K562 (cell line): ENCODE measurements at regions not wholly inside any gene's neighbourhood (a gene's known extent, or its start where the extent isn't known, plus 50 kb on each side); places are given as distances from the start of the nearest gene placed in this dataset.
A peak's percentile ranks its signal among the peaks of the same experiment; 100 is the strongest.

ENCODE experiments used
- ESRRB ChIP-seq: fragments of 250-450 bp; sonication (Bioruptor Pico); IDR thresholded peaks from 2 replicates; pipeline ENCODE4 v1.5.0; 2020; ENCODE audit warnings: mild to moderate bottlenecking, moderate library complexity, borderline replicate concordance
- HOXB6 ChIP-seq: fragments of 250-450 bp; sonication (Bioruptor Pico); IDR thresholded peaks from 2 replicates; pipeline ENCODE4 v1.5.1; 2022; ENCODE audit warnings: mild to moderate bottlenecking, borderline replicate concordance
- ZNF121 ChIP-seq: sonication (generic); formaldehyde crosslinking; conservative IDR thresholded peaks from 2 replicates; pipeline ENCODE4 v1.8.0; 2022; ENCODE audit warnings: missing genetic modification reagents
- ZNF232 ChIP-seq: sonication (generic); formaldehyde crosslinking; IDR thresholded peaks from 2 replicates; pipeline ENCODE4 v1.8.0; 2022; ENCODE audit warnings: mild to moderate bottlenecking, missing genetic modification reagents
- ZNF717 ChIP-seq: fragments of 250-450 bp; sonication (Bioruptor Pico); IDR thresholded peaks from 2 replicates; pipeline ENCODE4 v1.5.0; 2021
- ZSCAN29 ChIP-seq: fragments of 450-650 bp; IDR thresholded peaks from 2 replicates; pipeline ENCODE4 v1.6.1; 2017
- TF ChIP-seq, protein P1 (sequence below), 2 experiments: fragments of 450-650 bp; IDR thresholded peaks; 2 replicates each; pipeline ENCODE4 v1.6.1; 2016; ENCODE audit warnings: mild to moderate bottlenecking in 2 of 2, borderline replicate concordance in 1 of 2, low read depth in 1 of 2, moderate library complexity in 1 of 2
- TF ChIP-seq, protein P2 (sequence below): fragments of 450-650 bp; formaldehyde crosslinking; IDR thresholded peaks from 2 replicates; pipeline ENCODE4 v1.4.0; 2022; ENCODE audit warnings: mild to moderate bottlenecking, moderate library complexity
- TF ChIP-seq, protein P3 (sequence below): fragments of 250-450 bp; sonication (Bioruptor Pico); IDR thresholded peaks from 2 replicates; pipeline ENCODE4 v1.8.0; 2021; ENCODE audit warnings: mild to moderate bottlenecking, moderate library complexity
- TF ChIP-seq, protein P4 (sequence below): fragments of 450-650 bp; formaldehyde crosslinking; IDR thresholded peaks from 2 replicates; pipeline ENCODE4 v1.4.0; 2022; ENCODE audit warnings: missing genetic modification characterization

DNA sequence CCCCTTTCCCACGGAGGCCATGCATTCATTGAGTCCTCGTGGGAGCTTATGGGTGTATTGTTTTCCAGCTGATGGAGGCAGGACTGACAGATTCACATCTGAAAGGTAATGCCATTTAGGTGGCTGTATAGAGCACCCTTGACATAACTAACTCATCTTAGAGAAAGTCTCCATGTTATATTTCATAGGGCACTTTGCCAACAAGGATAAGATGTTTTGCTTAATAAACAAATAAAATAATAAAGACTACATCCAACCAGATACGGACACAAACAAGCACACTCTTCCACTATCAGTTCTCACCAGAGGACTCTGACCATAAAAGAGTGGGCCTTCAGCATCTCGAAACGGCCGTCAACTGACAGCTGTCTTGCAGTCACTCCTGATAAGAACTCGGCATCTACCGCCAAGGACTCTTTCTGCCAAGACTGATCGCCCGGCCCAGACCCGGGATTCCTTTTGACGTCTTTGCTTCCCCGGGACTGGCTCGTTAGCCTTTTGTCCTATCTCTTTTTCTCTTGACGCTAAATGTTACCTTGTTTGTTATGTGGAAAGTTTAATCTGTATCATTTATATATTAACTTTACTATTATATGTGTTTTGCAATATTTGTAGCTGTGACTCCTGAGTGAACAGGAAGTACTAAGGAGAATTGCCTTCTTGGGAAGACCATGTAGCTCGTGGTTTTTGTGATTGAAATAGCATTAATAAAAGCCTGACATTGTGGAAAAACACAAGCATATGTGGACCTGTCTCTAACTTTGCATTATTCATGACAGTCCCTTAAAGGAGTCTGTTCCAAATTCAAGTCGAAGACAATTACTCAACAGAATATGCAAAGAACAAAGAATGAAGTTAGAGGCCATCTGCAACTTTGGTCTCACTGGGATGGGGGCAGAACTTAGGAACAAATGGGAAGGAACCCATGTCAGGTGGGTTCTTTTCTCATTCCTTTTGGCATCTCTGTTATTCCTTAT, 195.1 kb downstream of the LPIN1 start (continued):
- TF ChIP-seq, protein P1, sequence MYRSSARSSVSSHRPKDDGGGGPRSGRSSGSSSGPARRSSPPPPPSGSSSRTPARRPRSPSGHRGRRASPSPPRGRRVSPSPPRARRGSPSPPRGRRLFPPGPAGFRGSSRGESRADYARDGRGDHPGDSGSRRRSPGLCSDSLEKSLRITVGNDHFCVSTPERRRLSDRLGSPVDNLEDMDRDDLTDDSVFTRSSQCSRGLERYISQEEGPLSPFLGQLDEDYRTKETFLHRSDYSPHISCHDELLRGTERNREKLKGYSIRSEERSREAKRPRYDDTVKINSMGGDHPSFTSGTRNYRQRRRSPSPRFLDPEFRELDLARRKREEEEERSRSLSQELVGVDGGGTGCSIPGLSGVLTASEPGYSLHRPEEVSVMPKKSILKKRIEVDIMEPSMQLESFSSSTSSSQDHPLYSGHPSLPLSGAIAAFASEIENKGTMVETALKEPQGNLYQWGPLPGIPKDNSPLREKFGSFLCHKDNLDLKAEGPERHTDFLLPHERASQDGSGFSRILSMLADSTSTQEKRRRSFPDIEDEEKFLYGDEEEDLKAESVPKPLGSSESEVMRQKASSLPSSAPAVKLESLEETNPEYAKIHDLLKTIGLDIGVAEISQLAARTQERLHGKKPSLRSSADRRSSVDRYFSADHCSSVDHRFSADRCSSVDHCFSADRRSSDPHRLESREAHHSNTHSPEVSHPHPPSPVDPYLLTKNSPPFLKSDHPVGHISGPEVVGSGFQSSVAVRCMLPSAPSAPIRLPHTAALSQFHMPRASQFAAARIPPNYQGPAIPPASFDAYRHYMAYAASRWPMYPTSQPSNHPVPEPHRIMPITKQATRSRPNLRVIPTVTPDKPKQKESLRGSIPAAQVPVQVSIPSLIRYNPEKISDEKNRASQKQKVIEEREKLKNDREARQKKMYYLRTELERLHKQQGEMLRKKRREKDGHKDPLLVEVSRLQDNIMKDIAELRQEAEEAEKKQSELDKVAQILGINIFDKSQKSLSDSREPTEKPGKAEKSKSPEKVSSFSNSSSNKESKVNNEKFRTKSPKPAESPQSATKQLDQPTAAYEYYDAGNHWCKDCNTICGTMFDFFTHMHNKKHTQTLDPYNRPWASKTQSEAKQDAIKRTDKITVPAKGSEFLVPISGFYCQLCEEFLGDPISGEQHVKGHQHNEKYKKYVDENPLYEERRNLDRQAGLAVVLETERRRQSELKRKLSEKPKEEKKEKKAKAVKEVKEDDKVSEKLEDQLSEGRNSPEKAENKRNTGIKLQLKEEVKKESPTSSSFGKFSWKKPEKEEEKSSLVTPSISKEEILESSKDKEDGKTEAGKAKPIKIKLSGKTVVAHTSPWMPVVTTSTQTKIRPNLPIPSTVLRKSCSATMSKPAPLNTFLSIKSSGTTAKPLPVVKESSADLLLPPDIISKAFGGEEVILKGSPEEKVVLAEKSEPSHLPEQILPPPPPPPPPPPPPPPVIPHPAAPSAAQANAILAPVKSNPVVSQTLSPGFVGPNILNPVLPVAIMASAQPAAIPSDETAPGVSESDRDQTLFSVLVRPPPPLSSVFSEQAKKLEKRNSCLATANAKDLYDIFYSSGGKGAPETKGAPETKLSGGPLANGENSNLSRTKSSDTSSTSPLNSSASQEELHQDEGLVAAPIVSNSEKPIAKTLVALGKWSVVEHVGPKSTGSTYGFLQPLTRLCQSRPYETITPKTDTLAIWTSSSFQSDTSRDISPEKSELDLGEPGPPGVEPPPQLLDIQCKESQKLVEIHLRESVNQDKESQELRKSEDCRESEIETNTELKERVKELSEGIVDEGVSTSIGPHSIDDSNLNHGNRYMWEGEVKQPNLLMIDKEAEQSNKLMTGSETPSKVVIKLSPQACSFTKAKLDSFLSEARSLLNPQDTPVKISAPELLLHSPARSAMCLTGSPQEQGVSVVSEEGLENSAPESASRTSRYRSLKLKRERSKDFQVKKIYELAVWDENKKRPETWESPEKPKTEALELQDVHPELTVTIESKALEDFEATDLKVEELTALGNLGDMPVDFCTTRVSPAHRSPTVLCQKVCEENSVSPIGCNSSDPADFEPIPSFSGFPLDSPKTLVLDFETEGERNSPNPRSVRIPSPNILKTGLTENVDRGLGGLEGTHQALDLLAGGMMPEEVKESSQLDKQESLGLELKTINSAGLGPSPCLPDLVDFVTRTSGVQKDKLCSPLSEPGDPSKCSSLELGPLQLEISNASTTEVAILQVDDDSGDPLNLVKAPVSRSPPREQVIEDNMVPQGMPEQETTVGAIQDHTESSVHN (IDR thresholded peaks at IDR 0.05; ENCODE audit: borderline replicate concordance in 1 of 2, low read depth in 1 of 2), result peak in 1 of 2 experiments; percentile 16; a peak in 1 of 4 replicates
- TF ChIP-seq ZNF232 (no peak), ZNF717 (CRISPR knock-in tag) (no peak), HOXB6 (CRISPR knock-in tag) (0 out of 2 replicates have a peak, but pooled peaks have one; percentile 10), ZSCAN29 (no peak), ZNF121 (CRISPR knock-in tag) (no peak), ESRRB (CRISPR knock-in tag) (no peak)
- TF ChIP-seq, protein P2, sequence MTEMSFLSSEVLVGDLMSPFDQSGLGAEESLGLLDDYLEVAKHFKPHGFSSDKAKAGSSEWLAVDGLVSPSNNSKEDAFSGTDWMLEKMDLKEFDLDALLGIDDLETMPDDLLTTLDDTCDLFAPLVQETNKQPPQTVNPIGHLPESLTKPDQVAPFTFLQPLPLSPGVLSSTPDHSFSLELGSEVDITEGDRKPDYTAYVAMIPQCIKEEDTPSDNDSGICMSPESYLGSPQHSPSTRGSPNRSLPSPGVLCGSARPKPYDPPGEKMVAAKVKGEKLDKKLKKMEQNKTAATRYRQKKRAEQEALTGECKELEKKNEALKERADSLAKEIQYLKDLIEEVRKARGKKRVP, result peak; percentile 44; the same call in 1 of the 2 replicates
- TF ChIP-seq, protein P3, sequence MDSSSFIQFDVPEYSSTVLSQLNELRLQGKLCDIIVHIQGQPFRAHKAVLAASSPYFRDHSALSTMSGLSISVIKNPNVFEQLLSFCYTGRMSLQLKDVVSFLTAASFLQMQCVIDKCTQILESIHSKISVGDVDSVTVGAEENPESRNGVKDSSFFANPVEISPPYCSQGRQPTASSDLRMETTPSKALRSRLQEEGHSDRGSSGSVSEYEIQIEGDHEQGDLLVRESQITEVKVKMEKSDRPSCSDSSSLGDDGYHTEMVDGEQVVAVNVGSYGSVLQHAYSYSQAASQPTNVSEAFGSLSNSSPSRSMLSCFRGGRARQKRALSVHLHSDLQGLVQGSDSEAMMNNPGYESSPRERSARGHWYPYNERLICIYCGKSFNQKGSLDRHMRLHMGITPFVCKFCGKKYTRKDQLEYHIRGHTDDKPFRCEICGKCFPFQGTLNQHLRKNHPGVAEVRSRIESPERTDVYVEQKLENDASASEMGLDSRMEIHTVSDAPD (CRISPR knock-in tag), result no peak
- TF ChIP-seq, protein P4, sequence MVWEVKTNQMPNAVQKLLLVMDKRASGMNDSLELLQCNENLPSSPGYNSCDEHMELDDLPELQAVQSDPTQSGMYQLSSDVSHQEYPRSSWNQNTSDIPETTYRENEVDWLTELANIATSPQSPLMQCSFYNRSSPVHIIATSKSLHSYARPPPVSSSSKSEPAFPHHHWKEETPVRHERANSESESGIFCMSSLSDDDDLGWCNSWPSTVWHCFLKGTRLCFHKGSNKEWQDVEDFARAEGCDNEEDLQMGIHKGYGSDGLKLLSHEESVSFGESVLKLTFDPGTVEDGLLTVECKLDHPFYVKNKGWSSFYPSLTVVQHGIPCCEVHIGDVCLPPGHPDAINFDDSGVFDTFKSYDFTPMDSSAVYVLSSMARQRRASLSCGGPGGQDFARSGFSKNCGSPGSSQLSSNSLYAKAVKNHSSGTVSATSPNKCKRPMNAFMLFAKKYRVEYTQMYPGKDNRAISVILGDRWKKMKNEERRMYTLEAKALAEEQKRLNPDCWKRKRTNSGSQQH (CRISPR knock-in tag), result peak; percentile 74; the same call in 1 of the 2 replicates
